Thymus (tissue), 11 donors: ENCODE measurements at regions not wholly inside any gene's neighbourhood (a gene's known extent, or its start where the extent isn't known, plus 50 kb on each side); places are given as distances from the start of the nearest gene placed in this dataset.

Experiments
- DNase-seq, 9 donors: peaks; one replicate each; pipeline ENCODE4 v3.0.0-alpha.2; 2013; ENCODE audit warnings: low spot score in 9 of 9, low read depth in 6 of 9, missing footprints in 1 of 9
- H3K27ac ChIP-seq, 2 donors: one replicate each; pipeline ENCODE4 v1.5.1; 2013; ENCODE audit warnings: control low read depth in 1 of 2, low read depth in 1 of 2, low read length in 1 of 2, mild to moderate bottlenecking in 1 of 2, moderate library complexity in 1 of 2
- H3K27me3 ChIP-seq, 2 donors: one replicate each; pipeline ENCODE4 v1.5.1; 2013; ENCODE audit warnings: low read length in 1 of 2; ENCODE audit not compliant: control insufficient read depth in 2 of 2, insufficient read depth in 1 of 2
- H3K36me3 ChIP-seq, 2 donors: one replicate each; pipeline ENCODE4 v1.5.1; 2013; ENCODE audit warnings: low read length in 1 of 2, mild to moderate bottlenecking in 1 of 2, moderate library complexity in 1 of 2; ENCODE audit not compliant: control insufficient read depth in 2 of 2, insufficient read depth in 2 of 2
- H3K4me1 ChIP-seq, 2 donors: one replicate each; pipeline ENCODE4 v1.5.1; 2013; ENCODE audit warnings: low read length in 2 of 2; ENCODE audit not compliant: control insufficient read depth in 2 of 2, insufficient read depth in 2 of 2
- H3K4me3 ChIP-seq, 2 donors: one replicate each; pipeline ENCODE4 v1.5.1; 2013; ENCODE audit warnings: low read length in 2 of 2, control low read depth in 1 of 2, mild to moderate bottlenecking in 1 of 2
- H3K9me3 ChIP-seq, 2 donors: one replicate each; pipeline ENCODE4 v1.5.1; 2013; ENCODE audit warnings: low read length in 1 of 2, mild to moderate bottlenecking in 1 of 2; ENCODE audit not compliant: control insufficient read depth in 2 of 2, insufficient read depth in 1 of 2
- WGBS: extraction: QIAGEN DNeasy Blood & Tissue Kit; methylation state at CpG from one replicate; pipeline ENCODE4 v1.1.7; 2013; 5-methylcytosine and 5-hydroxymethylcytosine counted together
- donor health status: healthy.

GRCh38 chr9:71383308-71383940, 262.0 kb upstream of the TRPM3 start:
- no peaks in the 10 kb centered on the region for H3K27me3 ChIP-seq
- no peaks in the 10 kb centered on the region for H3K36me3 ChIP-seq
- no peak for DNase-seq
- no peak overlapping the region for H3K27ac ChIP-seq
- no peaks in the 10 kb centered on the region for H3K9me3 ChIP-seq
- no peaks in the 10 kb centered on the region for H3K4me1 ChIP-seq
- no peak overlapping the region for H3K4me3 ChIP-seq

GRCh38 chr9:71368157-71368556, 246.7 kb upstream of the TRPM3 start:
- no peaks in the 10 kb centered on the region for H3K9me3 ChIP-seq
- no peak for DNase-seq
- WGBS = 62% methylated on average over 1 of the region's 1 CpG

GRCh38 chr9:71364186-71364955, 242.9 kb upstream of the TRPM3 start:
- Histone ChIP-seq H3K4me1 (no peaks in the 10 kb centered on the region), H3K27ac (no peak overlapping the region), H3K27me3 (no peaks in the 10 kb centered on the region), H3K9me3 (no peaks in the 10 kb centered on the region), H3K36me3 (no peaks in the 10 kb centered on the region), H3K4me3 (no peak overlapping the region)
- 98% methylated on average over 2 of the region's 2 CpGs for WGBS
- no peak for DNase-seq

More at GRCh38 chr9:71368157-71368556, 246.7 kb upstream of the TRPM3 start:
- H3K4me3 ChIP-seq = no peak overlapping the region
- H3K27ac ChIP-seq = no peak overlapping the region
- no peaks in the 10 kb centered on the region for H3K36me3 ChIP-seq
- H3K4me1 ChIP-seq = no peaks in the 10 kb centered on the region
- H3K27me3 ChIP-seq = no peaks in the 10 kb centered on the region

GRCh38 chr9:71363286-71363961, 242.0 kb upstream of the TRPM3 start:
- Histone ChIP-seq H3K4me1 (no peaks in the 10 kb centered on the region), H3K27me3 (no peaks in the 10 kb centered on the region), H3K27ac (no peak overlapping the region), H3K9me3 (no peaks in the 10 kb centered on the region), H3K4me3 (no peak overlapping the region), H3K36me3 (no peaks in the 10 kb centered on the region)
- WGBS = 89% methylated on average over 4 of the region's 4 CpGs
- DNase-seq = no peak

GRCh38 chr9:71361357-71361756, 239.9 kb upstream of the TRPM3 start:
- H3K9me3 ChIP-seq = no peaks in the 10 kb centered on the region
- H3K27ac ChIP-seq = no peak overlapping the region
- no peak for DNase-seq
- H3K4me1 ChIP-seq = no peaks in the 10 kb centered on the region
- H3K4me3 ChIP-seq = no peak overlapping the region
- no peaks in the 10 kb centered on the region for H3K36me3 ChIP-seq
- H3K27me3 ChIP-seq = no peaks in the 10 kb centered on the region
- WGBS = 80% methylated on average over 2 of the region's 2 CpGs

GRCh38 chr9:71357346-71357745, 235.9 kb upstream of the TRPM3 start:
- DNase-seq = no peak
- Histone ChIP-seq H3K4me1 (no peaks in the 10 kb centered on the region), H3K4me3 (no peak overlapping the region), H3K27me3 (no peaks in the 10 kb centered on the region), H3K36me3 (no peaks in the 10 kb centered on the region), H3K27ac (no peak overlapping the region), H3K9me3 (no peaks in the 10 kb centered on the region)
- WGBS = 72% methylated on average over 4 of the region's 4 CpGs

GRCh38 chr9:71355884-71356283, 234.5 kb upstream of the TRPM3 start:
- no peak for DNase-seq
- WGBS = 65% methylated on average over 4 of the region's 4 CpGs
- no peak overlapping the region for H3K4me3 ChIP-seq
- H3K27me3 ChIP-seq = no peaks in the 10 kb centered on the region
- H3K27ac ChIP-seq = no peak overlapping the region
- H3K36me3 ChIP-seq = no peaks in the 10 kb centered on the region
- H3K9me3 ChIP-seq = no peaks in the 10 kb centered on the region
- no peaks in the 10 kb centered on the region for H3K4me1 ChIP-seq

GRCh38 chr9:71353720-71354119, 232.3 kb upstream of the TRPM3 start:
- 94% methylated on average over 2 of the region's 2 CpGs for WGBS
- Histone ChIP-seq H3K4me3 (no peak overlapping the region), H3K27ac (no peak overlapping the region), H3K4me1 (no peaks in the 10 kb centered on the region), H3K27me3 (no peaks in the 10 kb centered on the region), H3K9me3 (no peaks in the 10 kb centered on the region), H3K36me3 (no peaks in the 10 kb centered on the region)
- no peak for DNase-seq

- no peak overlapping the region for H3K4me3 ChIP-seq
- no peak for DNase-seq
- no peaks in the 10 kb centered on the region for H3K27me3 ChIP-seq
- 91% methylated on average over 5 of the region's 5 CpGs for WGBS
- H3K9me3 ChIP-seq = no peaks in the 10 kb centered on the region
- no peaks in the 10 kb centered on the region for H3K36me3 ChIP-seq
- no peaks in the 10 kb centered on the region for H3K4me1 ChIP-seq
- no peak overlapping the region for H3K27ac ChIP-seq
These were observed 231.4 kb upstream of the TRPM3 start for GRCh38 chr9:71352837-71353236.
